ENCODE measurements at regions not wholly inside any gene's neighbourhood (a gene's known extent, or its start where the extent isn't known, plus 50 kb on each side); places are given as distances from the start of the nearest gene placed in this dataset.

- no peak for TF ChIP-seq CTCF (IDR thresholded peaks at IDR 0.05)
- DNase-seq (ENCODE audit: low spot score) (no peak), ATAC-seq (ENCODE audit: low FRiP score) (no peak)
These were observed 296.2 kb upstream of the EDIL3 start for GRCh38 chr5:84680908-84681307.

- ATAC-seq (ENCODE audit: low FRiP score) (no peak), DNase-seq (ENCODE audit: low spot score) (no peak)
- no peak for TF ChIP-seq CTCF (IDR thresholded peaks at IDR 0.05)
These were observed 289.1 kb upstream of the EDIL3 start for GRCh38 chr5:84673785-84674184.

GRCh38 chr5:84667576-84667975 lies 282.9 kb upstream of the EDIL3 start:
- TF ChIP-seq CTCF (IDR thresholded peaks at IDR 0.05) = no peak
- DNase-seq (ENCODE audit: low spot score) (no peak), ATAC-seq (ENCODE audit: low FRiP score) (no peak)

DNA sequence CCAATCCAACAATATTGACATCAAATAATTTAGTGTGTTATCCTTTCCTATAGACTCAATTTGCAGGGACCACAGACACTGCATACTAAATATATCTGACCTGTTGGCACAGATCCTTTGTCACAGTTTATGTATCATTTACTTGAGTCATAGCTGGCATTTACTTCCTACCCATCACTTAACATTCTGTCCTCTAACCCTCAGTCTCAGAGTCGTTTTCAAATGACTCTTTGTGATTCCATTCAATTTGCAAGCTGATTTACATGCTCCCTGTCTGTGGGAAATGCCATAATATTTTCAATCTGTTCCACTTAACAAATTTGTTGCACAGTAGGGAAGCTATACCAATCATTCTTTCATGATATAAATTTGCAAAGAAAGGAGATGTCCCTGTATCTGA lies 265.7 kb upstream of the EDIL3 start:
- ATAC-seq (ENCODE audit: low FRiP score) = no peak

DNA sequence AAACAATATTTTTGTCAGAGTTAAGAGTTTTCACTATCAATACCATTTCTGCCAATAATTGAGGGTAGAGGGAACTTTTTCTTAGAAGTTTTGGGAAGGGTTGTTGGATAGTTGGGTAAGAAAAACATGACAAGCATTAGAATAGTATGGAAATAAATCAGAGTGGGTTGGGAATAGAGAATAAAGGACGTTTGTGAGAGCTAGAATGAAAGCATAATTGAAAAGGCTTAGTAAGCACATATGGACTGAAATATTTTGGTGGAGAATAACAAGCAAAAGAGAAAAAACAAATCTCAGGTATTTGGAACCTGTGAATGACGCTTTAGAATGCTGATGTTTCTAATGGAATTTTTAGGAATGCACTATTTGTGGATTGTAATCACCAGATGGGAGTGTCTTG lies 262.9 kb upstream of the EDIL3 start:
- TF ChIP-seq CTCF (IDR thresholded peaks at IDR 0.05) = no peak
- DNase-seq (ENCODE audit: low spot score) (no peak), ATAC-seq (ENCODE audit: low FRiP score) (no peak)

More for the DNA sequence above, 265.7 kb upstream of the EDIL3 start:
- no peak for DNase-seq (ENCODE audit: low spot score)
- TF ChIP-seq CTCF (IDR thresholded peaks at IDR 0.05) = no peak

DNA sequence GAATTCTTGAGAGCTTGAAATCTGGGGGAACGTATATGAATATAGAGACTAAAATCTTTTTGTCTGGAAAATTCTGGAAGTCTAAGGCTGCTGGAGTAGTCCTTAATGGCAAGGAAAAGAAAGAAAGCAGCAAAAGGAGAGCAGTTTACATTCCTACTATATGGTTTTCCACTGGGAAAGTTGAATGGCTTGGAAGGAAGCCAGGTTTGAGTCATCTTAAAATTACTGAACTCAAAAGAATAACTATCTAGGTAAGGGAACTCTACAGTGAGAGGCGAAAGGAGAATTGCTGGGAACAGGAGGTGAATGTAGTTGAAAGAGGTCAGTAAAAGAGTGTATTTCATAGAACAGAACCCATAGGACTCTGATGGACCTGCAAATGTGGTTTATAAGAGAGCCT lies 258.1 kb upstream of the EDIL3 start:
- TF ChIP-seq CTCF (IDR thresholded peaks at IDR 0.05) = no peak
- ATAC-seq (ENCODE audit: low FRiP score) (no peak), DNase-seq (ENCODE audit: low spot score) (no peak)

- ATAC-seq (ENCODE audit: low FRiP score) (no peak), DNase-seq (ENCODE audit: low spot score) (no peak)
- TF ChIP-seq CTCF (IDR thresholded peaks at IDR 0.05) = no peak
These were observed 257.6 kb upstream of the EDIL3 start for GRCh38 chr5:84642324-84642723.

Data from omental fat pad (tissue), 3 donors.